Aorta (tissue), 5 donors: ENCODE measurements at regions not wholly inside any gene's neighbourhood (a gene's known extent, or its start where the extent isn't known, plus 50 kb on each side); places are given as distances from the start of the nearest gene placed in this dataset.

Source experiments
- ATAC-seq: fragments of 200-7000 bp; cut with Tn5 transposase; one replicate; pipeline ENCODE4 v1.9.1; 2022; ENCODE audit warnings: moderate library complexity; ENCODE audit not compliant: low FRiP score
- DNase-seq, 2 donors: peaks; one replicate each; pipeline ENCODE4 v3.0.0-alpha.2; 2020
- H3K27ac ChIP-seq, 2 donors: one replicate each; pipeline ENCODE4 v1.5.1; 2013; ENCODE audit warnings: low read length in 2 of 2, mild to moderate bottlenecking in 2 of 2, moderate library complexity in 2 of 2, control low read depth in 1 of 2, inconsistent platforms in 1 of 2, low read depth in 1 of 2
- H3K27me3 ChIP-seq, 2 donors: one replicate each; pipeline ENCODE4 v1.6.1; 2013; ENCODE audit warnings: control low read depth in 1 of 2, low read length in 1 of 2, mild to moderate bottlenecking in 1 of 2, moderate library complexity in 1 of 2; ENCODE audit not compliant: insufficient read depth in 2 of 2, control insufficient read depth in 1 of 2
- H3K36me3 ChIP-seq, 2 donors: one replicate each; pipeline ENCODE4 v1.6.1; 2013; ENCODE audit warnings: control low read depth in 1 of 2, low read length in 1 of 2, mild to moderate bottlenecking in 1 of 2; ENCODE audit not compliant: insufficient read depth in 2 of 2, control insufficient read depth in 1 of 2
- H3K4me1 ChIP-seq, 2 donors: one replicate each; pipeline ENCODE4 v1.6.1; 2013; ENCODE audit warnings: low read length in 2 of 2, control low read depth in 1 of 2, mild to moderate bottlenecking in 1 of 2, moderate library complexity in 1 of 2; ENCODE audit not compliant: insufficient read depth in 2 of 2, control insufficient read depth in 1 of 2
- H3K4me3 ChIP-seq, 2 donors: one replicate each; pipeline ENCODE4 v1.5.1; 2013; ENCODE audit warnings: low read length in 2 of 2, control low read depth in 1 of 2, mild to moderate bottlenecking in 1 of 2
- H3K9me3 ChIP-seq: one replicate; pipeline ENCODE4 v1.6.1; 2013; ENCODE audit warnings: mild to moderate bottlenecking, low read length; ENCODE audit not compliant: control insufficient read depth
- WGBS, 2 donors: extraction: QIAGEN DNeasy Blood & Tissue Kit; methylation state at CpG; one replicate each; pipeline ENCODE4 v1.1.7; 2013; 5-methylcytosine and 5-hydroxymethylcytosine counted together
- intact Hi-C, 2 donors: fragments of 100-400 bp; cut with DNase I; formaldehyde crosslinking; loops; one replicate each; pipeline versions ENCODE4 v1.14.2 to v1.15.0; 2022
- donor health status: healthy with polysubstance abuse.
- donor health status: Bipolar disorder and iron deficiency.
- donor health status: DM: no; HTN: no; CAD: no.
- donor health status: DM: no; HTN: no; CAD: no.
- donor health status: DM: yes; HTN: yes; CAD: no.

- no peaks in the 10 kb centered on the region for H3K4me1 ChIP-seq
- H3K27ac ChIP-seq = no peak overlapping the region
- peaks cover 2% of the 10 kb centered on the region for H3K9me3 ChIP-seq
- DNase-seq = no peak
- ATAC-seq = no peak
- intact Hi-C loops = no loop called here
- no peaks in the 10 kb centered on the region for H3K36me3 ChIP-seq
- WGBS, 2 donors = 59 to 62% methylated on average over 5 of the region's 5 CpGs
- no peaks in the 10 kb centered on the region for H3K27me3 ChIP-seq
- H3K4me3 ChIP-seq = no peak overlapping the region
Measured at GRCh38 chr14:98701377-98701776, 570.6 kb downstream of the BCL11B start.

GRCh38 chr14:98704441-98704840 lies 567.6 kb downstream of the BCL11B start:
- no peaks in the 10 kb centered on the region for H3K36me3 ChIP-seq
- ATAC-seq (no peak), DNase-seq (no peak)
- H3K9me3 ChIP-seq = no peaks in the 10 kb centered on the region
- H3K27me3 ChIP-seq = no peaks in the 10 kb centered on the region
- WGBS, 2 donors = 25% methylated on average over 3 of the region's 3 CpGs
- H3K27ac ChIP-seq = no peak overlapping the region
- H3K4me1 ChIP-seq = no peaks in the 10 kb centered on the region
- H3K4me3 ChIP-seq = no peak overlapping the region
- intact Hi-C loops = no loop called here

- no peaks in the 10 kb centered on the region for H3K4me1 ChIP-seq
- no peaks in the 10 kb centered on the region for H3K27me3 ChIP-seq
- WGBS, 2 donors = 37 to 39% methylated on average over 7 of the region's 7 CpGs
- no peaks in the 10 kb centered on the region for H3K9me3 ChIP-seq
- intact Hi-C loops = no loop called here
- no peak overlapping the region for H3K4me3 ChIP-seq
- no peaks in the 10 kb centered on the region for H3K36me3 ChIP-seq
- no peak overlapping the region for H3K27ac ChIP-seq
- ATAC-seq = no peak
- DNase-seq = no peak
Measured at GRCh38 chr14:98705871-98706300, 566.1 kb downstream of the BCL11B start.

- intact Hi-C loops = no loop called here
- H3K27me3 ChIP-seq = no peaks in the 10 kb centered on the region
- DNase-seq (no peak), ATAC-seq (no peak)
- no peaks in the 10 kb centered on the region for H3K4me1 ChIP-seq
- H3K4me3 ChIP-seq = no peak overlapping the region
- H3K27ac ChIP-seq = no peak overlapping the region
- H3K9me3 ChIP-seq = no peaks in the 10 kb centered on the region
- 76 to 79% methylated on average over 7 of the region's 7 CpGs for WGBS, 2 donors
- H3K36me3 ChIP-seq = no peaks in the 10 kb centered on the region
Measured at GRCh38 chr14:98707522-98707921, 564.5 kb downstream of the BCL11B start.

GRCh38 chr14:98708555-98708954 lies 563.4 kb downstream of the BCL11B start:
- H3K36me3 ChIP-seq = no peaks in the 10 kb centered on the region
- no peak overlapping the region for H3K27ac ChIP-seq
- no peaks in the 10 kb centered on the region for H3K9me3 ChIP-seq
- no peaks in the 10 kb centered on the region for H3K4me1 ChIP-seq
- ATAC-seq = no peak
- no peak overlapping the region for H3K4me3 ChIP-seq
- no peaks in the 10 kb centered on the region for H3K27me3 ChIP-seq
- DNase-seq = no peak
- intact Hi-C loops = no loop called here

GRCh38 chr14:98711453-98711852 lies 560.5 kb downstream of the BCL11B start:
- H3K4me1 ChIP-seq = no peaks in the 10 kb centered on the region
- ATAC-seq (no peak), DNase-seq (no peak)
- WGBS, 2 donors = 56 to 62% methylated on average over 2 of the region's 2 CpGs
- no peaks in the 10 kb centered on the region for H3K27me3 ChIP-seq
- no peaks in the 10 kb centered on the region for H3K9me3 ChIP-seq
- H3K27ac ChIP-seq = no peak overlapping the region
- H3K36me3 ChIP-seq = no peaks in the 10 kb centered on the region
- intact Hi-C loops = no loop called here
- H3K4me3 ChIP-seq = no peak overlapping the region

- no peaks in the 10 kb centered on the region for H3K27me3 ChIP-seq
- no peaks in the 10 kb centered on the region for H3K9me3 ChIP-seq
- no peak overlapping the region for H3K4me3 ChIP-seq
- intact Hi-C loops = no loop called here
- no peaks in the 10 kb centered on the region for H3K36me3 ChIP-seq
- H3K27ac ChIP-seq = no peak overlapping the region
- H3K4me1 ChIP-seq = no peaks in the 10 kb centered on the region
- ATAC-seq (no peak), DNase-seq (no peak)
- 13 to 20% methylated on average over 8 of the region's 8 CpGs for WGBS, 2 donors
Measured at GRCh38 chr14:98714626-98715425, 557.2 kb downstream of the BCL11B start.

GRCh38 chr14:98716133-98716532 lies 555.9 kb downstream of the BCL11B start:
- H3K4me1 ChIP-seq = no peaks in the 10 kb centered on the region
- no peak overlapping the region for H3K4me3 ChIP-seq
- no peak overlapping the region for H3K27ac ChIP-seq
- no peak for DNase-seq
- H3K36me3 ChIP-seq = no peaks in the 10 kb centered on the region
- no peak for ATAC-seq
- no peaks in the 10 kb centered on the region for H3K9me3 ChIP-seq
- intact Hi-C loops = no loop called here
- 87 to 95% methylated on average over 7 of the region's 7 CpGs for WGBS, 2 donors
- no peaks in the 10 kb centered on the region for H3K27me3 ChIP-seq

- Histone ChIP-seq H3K27ac (no peak overlapping the region), H3K9me3 (no peaks in the 10 kb centered on the region), H3K27me3 (no peaks in the 10 kb centered on the region), H3K4me3 (no peak overlapping the region), H3K4me1 (no peaks in the 10 kb centered on the region), H3K36me3 (no peaks in the 10 kb centered on the region)
- intact Hi-C loops = no loop called here
- 84 to 85% methylated on average over 1 of the region's 1 CpG for WGBS, 2 donors
- no peak for DNase-seq
- no peak for ATAC-seq
Measured at GRCh38 chr14:98721061-98721460, 550.9 kb downstream of the BCL11B start.
